ENCODE measurements at regions not wholly inside any gene's neighbourhood (a gene's known extent, or its start where the extent isn't known, plus 50 kb on each side); places are given as distances from the start of the nearest gene placed in this dataset.

DNA sequence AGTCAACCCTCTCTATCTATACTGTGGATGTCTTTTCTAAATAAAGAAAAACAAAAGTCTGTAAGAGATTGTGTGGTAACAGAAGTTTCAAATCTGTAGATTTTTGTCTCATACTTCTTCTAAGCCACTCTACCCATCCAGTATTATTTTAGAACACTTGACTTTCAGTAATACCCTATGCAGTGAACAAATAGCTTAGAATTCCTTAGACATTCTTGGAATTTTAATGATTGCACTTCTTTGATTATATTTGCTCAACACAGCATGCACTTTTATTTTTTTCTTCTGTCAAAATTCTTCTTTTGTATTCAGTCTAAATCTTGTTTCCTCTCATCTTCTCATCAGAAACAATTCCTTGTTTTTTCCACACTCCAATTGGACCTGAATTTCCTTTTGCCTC is 1080.2 kb downstream of the SUCLG1 start:
- no peak for TF ChIP-seq GATA2 (IDR thresholded peaks at IDR 0.05; ENCODE audit: low read depth, low read length)
- no peak for TF ChIP-seq GATA3 (IDR thresholded peaks at IDR 0.05; ENCODE audit: low read depth, low read length)

All from SH-SY5Y (cell line).